Nephron (organoid): ENCODE measurements at regions not wholly inside any gene's neighbourhood (a gene's known extent, or its start where the extent isn't known, plus 50 kb on each side); places are given as distances from the start of the nearest gene placed in this dataset.
"Not testable (repeated sequence)": the region's sequence is repeated elsewhere in the genome, so short reads cannot be mapped to it uniquely, and the experiment has no call there.

ENCODE experiments used
- H3K27ac Mint-ChIP-seq, 3 experiments: 2 replicates each; pipeline ENCODE4 v1.8.0; 2020; ENCODE audit warnings: mixed read lengths in 3 of 3, mild to moderate bottlenecking in 2 of 3, moderate library complexity in 1 of 3
- H3K27me3 Mint-ChIP-seq: 2 replicates; pipeline ENCODE4 v1.8.0; 2021; ENCODE audit warnings: low read depth, mild to moderate bottlenecking, moderate library complexity, mixed read lengths
- H3K36me3 Mint-ChIP-seq: 2 replicates; pipeline ENCODE4 v1.8.0; 2020; ENCODE audit warnings: low read depth, mixed read lengths
- H3K4me1 Mint-ChIP-seq: 2 replicates; pipeline ENCODE4 v1.8.0; 2020; ENCODE audit warnings: mixed read lengths
- H3K4me3 Mint-ChIP-seq, 3 experiments: 2 replicates each; pipeline ENCODE4 v1.8.0; 2020; ENCODE audit warnings: mild to moderate bottlenecking in 3 of 3, mixed read lengths in 3 of 3, moderate library complexity in 2 of 3
- H3K9me3 Mint-ChIP-seq: 2 replicates; pipeline ENCODE4 v1.8.0; 2020; ENCODE audit warnings: mixed read lengths

DNA sequence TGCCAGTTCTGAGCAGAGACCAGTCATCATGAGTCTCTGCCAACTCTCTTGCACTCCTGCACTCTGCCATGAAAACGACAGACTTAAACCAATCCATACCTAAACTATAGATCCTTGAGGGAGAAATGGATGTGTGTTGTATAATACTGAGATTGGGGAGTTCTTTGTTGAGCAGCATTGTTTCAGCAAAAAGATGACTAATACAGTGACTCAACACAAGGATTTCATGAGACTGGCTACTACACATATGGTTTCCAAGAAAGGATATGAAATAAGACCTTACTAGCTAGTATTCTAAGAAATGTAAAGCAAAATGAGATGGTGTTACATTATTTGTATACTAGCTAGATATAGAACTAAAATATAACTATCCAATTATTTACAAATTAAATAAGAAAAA, 53.5 kb upstream of the SEC22B start:
- H3K27me3 Mint-ChIP-seq, H3K36me3 Mint-ChIP-seq, H3K9me3 Mint-ChIP-seq, H3K4me3 Mint-ChIP-seq, H3K27ac Mint-ChIP-seq, H3K4me1 Mint-ChIP-seq: not testable (repeated sequence)
